ENCODE measurements at regions not wholly inside any gene's neighbourhood (a gene's known extent, or its start where the extent isn't known, plus 50 kb on each side); places are given as distances from the start of the nearest gene placed in this dataset.

DNA sequence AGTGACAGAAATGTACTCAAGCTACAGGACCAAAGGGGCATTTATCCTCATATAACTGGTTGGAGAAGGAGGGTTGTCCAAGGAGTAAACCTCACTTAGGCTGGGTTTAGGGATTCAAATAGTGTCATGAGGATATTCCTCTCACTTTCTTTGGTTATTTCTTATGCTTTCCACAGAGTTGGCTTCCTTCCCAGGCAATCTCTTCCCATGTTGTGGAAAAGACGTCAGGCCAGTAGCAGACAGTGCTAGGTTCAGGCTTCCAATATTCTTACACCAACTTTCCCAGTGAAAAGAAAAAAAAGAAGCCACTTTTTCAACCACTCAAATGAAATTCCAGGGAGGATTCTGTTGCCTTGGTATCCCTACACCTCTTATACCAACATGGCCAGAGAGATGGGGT lies 653.0 kb downstream of the C4orf33 start (continued):
- TF ChIP-seq, protein P1, sequence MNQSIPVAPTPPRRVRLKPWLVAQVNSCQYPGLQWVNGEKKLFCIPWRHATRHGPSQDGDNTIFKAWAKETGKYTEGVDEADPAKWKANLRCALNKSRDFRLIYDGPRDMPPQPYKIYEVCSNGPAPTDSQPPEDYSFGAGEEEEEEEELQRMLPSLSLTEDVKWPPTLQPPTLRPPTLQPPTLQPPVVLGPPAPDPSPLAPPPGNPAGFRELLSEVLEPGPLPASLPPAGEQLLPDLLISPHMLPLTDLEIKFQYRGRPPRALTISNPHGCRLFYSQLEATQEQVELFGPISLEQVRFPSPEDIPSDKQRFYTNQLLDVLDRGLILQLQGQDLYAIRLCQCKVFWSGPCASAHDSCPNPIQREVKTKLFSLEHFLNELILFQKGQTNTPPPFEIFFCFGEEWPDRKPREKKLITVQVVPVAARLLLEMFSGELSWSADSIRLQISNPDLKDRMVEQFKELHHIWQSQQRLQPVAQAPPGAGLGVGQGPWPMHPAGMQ (IDR thresholded peaks at IDR 0.05; ENCODE audit: borderline replicate concordance): no peak
- TF ChIP-seq, protein P2, sequence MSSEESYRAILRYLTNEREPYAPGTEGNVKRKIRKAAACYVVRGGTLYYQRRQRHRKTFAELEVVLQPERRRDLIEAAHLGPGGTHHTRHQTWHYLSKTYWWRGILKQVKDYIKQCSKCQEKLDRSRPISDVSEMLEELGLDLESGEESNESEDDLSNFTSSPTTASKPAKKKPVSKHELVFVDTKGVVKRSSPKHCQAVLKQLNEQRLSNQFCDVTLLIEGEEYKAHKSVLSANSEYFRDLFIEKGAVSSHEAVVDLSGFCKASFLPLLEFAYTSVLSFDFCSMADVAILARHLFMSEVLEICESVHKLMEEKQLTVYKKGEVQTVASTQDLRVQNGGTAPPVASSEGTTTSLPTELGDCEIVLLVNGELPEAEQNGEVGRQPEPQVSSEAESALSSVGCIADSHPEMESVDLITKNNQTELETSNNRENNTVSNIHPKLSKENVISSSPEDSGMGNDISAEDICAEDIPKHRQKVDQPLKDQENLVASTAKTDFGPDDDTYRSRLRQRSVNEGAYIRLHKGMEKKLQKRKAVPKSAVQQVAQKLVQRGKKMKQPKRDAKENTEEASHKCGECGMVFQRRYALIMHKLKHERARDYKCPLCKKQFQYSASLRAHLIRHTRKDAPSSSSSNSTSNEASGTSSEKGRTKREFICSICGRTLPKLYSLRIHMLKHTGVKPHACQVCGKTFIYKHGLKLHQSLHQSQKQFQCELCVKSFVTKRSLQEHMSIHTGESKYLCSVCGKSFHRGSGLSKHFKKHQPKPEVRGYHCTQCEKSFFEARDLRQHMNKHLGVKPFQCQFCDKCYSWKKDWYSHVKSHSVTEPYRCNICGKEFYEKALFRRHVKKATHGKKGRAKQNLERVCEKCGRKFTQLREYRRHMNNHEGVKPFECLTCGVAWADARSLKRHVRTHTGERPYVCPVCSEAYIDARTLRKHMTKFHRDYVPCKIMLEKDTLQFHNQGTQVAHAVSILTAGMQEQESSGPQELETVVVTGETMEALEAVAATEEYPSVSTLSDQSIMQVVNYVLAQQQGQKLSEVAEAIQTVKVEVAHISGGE (CRISPR knock-in tag; IDR thresholded peaks at IDR 0.05): no peak
- TF ChIP-seq, protein P3, sequence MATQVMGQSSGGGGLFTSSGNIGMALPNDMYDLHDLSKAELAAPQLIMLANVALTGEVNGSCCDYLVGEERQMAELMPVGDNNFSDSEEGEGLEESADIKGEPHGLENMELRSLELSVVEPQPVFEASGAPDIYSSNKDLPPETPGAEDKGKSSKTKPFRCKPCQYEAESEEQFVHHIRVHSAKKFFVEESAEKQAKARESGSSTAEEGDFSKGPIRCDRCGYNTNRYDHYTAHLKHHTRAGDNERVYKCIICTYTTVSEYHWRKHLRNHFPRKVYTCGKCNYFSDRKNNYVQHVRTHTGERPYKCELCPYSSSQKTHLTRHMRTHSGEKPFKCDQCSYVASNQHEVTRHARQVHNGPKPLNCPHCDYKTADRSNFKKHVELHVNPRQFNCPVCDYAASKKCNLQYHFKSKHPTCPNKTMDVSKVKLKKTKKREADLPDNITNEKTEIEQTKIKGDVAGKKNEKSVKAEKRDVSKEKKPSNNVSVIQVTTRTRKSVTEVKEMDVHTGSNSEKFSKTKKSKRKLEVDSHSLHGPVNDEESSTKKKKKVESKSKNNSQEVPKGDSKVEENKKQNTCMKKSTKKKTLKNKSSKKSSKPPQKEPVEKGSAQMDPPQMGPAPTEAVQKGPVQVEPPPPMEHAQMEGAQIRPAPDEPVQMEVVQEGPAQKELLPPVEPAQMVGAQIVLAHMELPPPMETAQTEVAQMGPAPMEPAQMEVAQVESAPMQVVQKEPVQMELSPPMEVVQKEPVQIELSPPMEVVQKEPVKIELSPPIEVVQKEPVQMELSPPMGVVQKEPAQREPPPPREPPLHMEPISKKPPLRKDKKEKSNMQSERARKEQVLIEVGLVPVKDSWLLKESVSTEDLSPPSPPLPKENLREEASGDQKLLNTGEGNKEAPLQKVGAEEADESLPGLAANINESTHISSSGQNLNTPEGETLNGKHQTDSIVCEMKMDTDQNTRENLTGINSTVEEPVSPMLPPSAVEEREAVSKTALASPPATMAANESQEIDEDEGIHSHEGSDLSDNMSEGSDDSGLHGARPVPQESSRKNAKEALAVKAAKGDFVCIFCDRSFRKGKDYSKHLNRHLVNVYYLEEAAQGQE (IDR thresholded peaks at IDR 0.05; ENCODE audit: low read depth, low read length): no peak

DNA sequence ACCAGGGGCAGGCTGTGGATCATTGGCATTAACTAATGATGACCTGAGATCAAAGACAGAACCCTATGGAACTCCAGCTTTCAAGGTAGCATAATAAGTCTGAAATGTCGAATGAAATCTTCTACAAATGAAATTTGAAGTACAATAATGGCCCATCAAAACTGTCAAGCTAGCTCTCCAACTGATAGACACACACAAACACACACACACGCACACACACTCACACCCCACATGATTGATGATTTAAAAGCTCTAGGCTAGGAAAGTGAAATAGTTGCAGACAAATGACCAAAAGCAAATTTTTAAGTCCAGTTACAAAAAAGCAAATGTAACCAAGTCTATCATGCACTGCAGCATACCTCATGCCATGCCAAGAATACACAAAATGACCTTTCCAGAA lies 655.7 kb downstream of the C4orf33 start:
- Histone ChIP-seq H3K9me3 (replicated peaks; ENCODE audit: control insufficient read depth, insufficient read depth, low read length) (no peaks in the 10 kb centered on the region), H3K4me2 (ENCODE audit: control insufficient read depth, insufficient read depth) (no peak overlapping the region), H3K4me3 (no peak overlapping the region), H3K4me1 (ENCODE audit: control insufficient read depth, insufficient read depth, low read length) (no peaks in the 10 kb centered on the region), H4K20me1 (ENCODE audit: control insufficient read depth, insufficient read depth) (no peaks in the 10 kb centered on the region), H3K36me3 (ENCODE audit: control insufficient read depth in 2 of 2, insufficient read depth in 2 of 2, low read length in 1 of 2) (no peaks in the 10 kb centered on the region), H3K27ac (ENCODE audit: control insufficient read depth, insufficient read depth) (no peak overlapping the region), H3K79me2 (ENCODE audit: control insufficient read depth, insufficient read depth, low read length) (no peaks in the 10 kb centered on the region), H2AFZ (ENCODE audit: control insufficient read depth, low read depth, low read length) (no peak overlapping the region), H3K9ac (ENCODE audit: control insufficient read depth, insufficient read depth, low read length) (no peak overlapping the region), H3K27me3 (replicated peaks in 1 of 2; ENCODE audit: control insufficient read depth in 2 of 2, insufficient read depth in 2 of 2, low read length in 1 of 2) (no peaks in the 10 kb centered on the region)
- no peak for ATAC-seq
- no peak for FAIRE-seq
- ChIA-PET CTCF (interaction anchor here (0.8 kb wide), 1 partner anchor 126 kb away, joined by 3 read pairs; no protein-coding TSS in a partner anchor), SMC1A (ENCODE audit: uncharacterized antibody, unreplicated experiment) (interaction anchor here (1.1 kb wide), 1 partner anchor 15 kb away, joined by 3 read pairs; no protein-coding TSS in a partner anchor), RAD21 (ENCODE audit: unreplicated experiment) (no interaction called here), POLR2A (no interaction called here)
- BruUV-seq (replicated peaks): no TSS peak
- intact Hi-C loops (cut with micrococcal nuclease; ENCODE audit: unreplicated experiment): no loop called here
- no peak for DNase-seq (ENCODE audit: low read depth, low spot score)
- WGBS (ENCODE audit: insufficient coverage, insufficient replicate concordance, low lambda C conversion rate, missing lambda C conversion rate): 20% methylated on average over 2 of the region's 2 CpGs
- in situ Hi-C loops (cut with MboI): no loop called here
- no peak for TF ChIP-seq RELA (IDR thresholded peaks at IDR 0.05; ENCODE audit: borderline replicate concordance, partially characterized antibody)
- TF ChIP-seq EGR1 (IDR thresholded peaks at IDR 0.05; ENCODE audit: borderline replicate concordance in 1 of 2, low read depth in 2 of 2, low read length in 2 of 2): no peak
- no peak for TF ChIP-seq SMAD1 (IDR thresholded peaks at IDR 0.05; ENCODE audit: low read depth, partially characterized antibody)
- no peak for TF ChIP-seq BRCA1 (IDR thresholded peaks at IDR 0.05; ENCODE audit: low read depth, low read length)
- TF ChIP-seq WRNIP1 (IDR thresholded peaks at IDR 0.05; ENCODE audit: borderline replicate concordance, low read depth, low read length): no peak
- TF ChIP-seq TCF7 (IDR thresholded peaks at IDR 0.05; ENCODE audit: borderline replicate concordance): no peak
- TF ChIP-seq, protein P4, sequence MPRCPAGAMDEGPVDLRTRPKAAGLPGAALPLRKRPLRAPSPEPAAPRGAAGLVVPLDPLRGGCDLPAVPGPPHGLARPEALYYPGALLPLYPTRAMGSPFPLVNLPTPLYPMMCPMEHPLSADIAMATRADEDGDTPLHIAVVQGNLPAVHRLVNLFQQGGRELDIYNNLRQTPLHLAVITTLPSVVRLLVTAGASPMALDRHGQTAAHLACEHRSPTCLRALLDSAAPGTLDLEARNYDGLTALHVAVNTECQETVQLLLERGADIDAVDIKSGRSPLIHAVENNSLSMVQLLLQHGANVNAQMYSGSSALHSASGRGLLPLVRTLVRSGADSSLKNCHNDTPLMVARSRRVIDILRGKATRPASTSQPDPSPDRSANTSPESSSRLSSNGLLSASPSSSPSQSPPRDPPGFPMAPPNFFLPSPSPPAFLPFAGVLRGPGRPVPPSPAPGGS (IDR thresholded peaks at IDR 0.05; ENCODE audit: borderline replicate concordance, insufficient read depth, low read depth, low read length, poor library complexity, severe bottlenecking): no peak
- no peak for TF ChIP-seq NFYA (IDR thresholded peaks at IDR 0.05; ENCODE audit: borderline replicate concordance, low read depth, low read length)
- no peak for TF ChIP-seq MXI1 (IDR thresholded peaks at IDR 0.05; ENCODE audit: low read depth, low read length)
- no peak for TF ChIP-seq CREM (IDR thresholded peaks at IDR 0.05; ENCODE audit: low read depth)

All from GM12878 (cell line).